GM19328 (cell line): ENCODE measurements at regions not wholly inside any gene's neighbourhood (a gene's known extent, or its start where the extent isn't known, plus 50 kb on each side); places are given as distances from the start of the nearest gene placed in this dataset.
"Not testable (repeated sequence)": the region's sequence is repeated elsewhere in the genome, so short reads cannot be mapped to it uniquely, and the experiment has no call there.

Source experiments
- ATAC-seq: cut with Tn5 transposase; IDR thresholded peaks from one replicate; pipeline ENCODE4 v1.9.1; 2021; ENCODE audit warnings: mild to moderate bottlenecking, moderate library complexity; ENCODE audit not compliant: unreplicated experiment

DNA sequence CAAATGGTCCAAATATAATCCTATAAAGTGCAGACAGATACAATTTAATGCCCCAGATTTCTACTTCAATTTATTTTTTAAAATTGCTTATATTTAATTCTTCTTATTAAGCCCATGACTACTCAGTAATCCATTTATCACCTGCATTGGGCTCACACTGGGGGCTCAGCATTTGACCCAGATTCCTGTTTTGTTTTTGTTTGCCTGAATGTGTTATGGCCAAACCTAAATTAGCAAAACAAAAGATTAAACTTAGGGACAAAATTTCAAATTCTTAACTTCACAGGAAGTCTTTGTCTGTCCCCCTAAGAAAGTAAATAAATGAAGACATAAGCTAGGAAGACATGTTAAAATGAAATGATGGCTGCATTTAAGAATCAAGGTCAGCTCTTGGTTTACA, 322.3 kb downstream of the RMST start:
- ATAC-seq, result no peak

DNA sequence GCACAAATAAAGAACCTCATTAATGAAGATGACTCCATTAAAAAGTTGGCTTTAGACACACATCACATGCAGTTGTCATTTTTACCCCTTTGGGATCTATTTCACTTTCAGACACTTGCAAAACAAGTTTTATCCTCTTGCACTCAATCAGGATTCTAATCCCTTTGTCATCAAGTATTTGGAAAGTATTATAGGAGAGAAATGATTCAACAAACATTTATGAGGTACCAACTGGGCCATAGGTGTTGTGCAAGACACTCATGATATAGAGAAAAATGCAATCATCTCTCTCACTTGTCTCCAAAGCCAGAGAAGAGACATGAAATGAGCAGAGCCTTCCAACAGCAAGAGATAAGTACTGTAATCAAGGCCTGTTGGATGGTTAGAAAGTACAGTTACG, 327.7 kb downstream of the RMST start:
- no peak for ATAC-seq

DNA sequence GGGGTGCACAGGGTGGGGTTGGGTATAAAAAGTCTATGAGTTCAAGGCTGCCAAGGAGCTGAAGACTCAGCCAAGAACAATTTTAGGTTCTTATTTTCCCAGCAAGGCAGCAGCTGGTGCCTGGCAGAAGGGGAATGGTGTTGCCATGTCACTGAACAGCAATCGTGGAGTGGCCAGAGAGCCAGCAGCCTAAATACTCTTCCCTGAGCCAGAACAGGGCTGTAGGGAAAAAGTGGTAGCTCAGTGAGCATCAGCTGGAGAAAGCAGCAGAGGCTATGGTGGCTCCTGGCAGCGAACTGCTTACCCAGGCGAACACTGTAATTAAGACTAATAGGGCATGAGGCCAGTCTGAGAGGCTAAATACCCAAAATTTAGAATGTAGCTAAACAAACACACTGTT, 334.9 kb downstream of the RMST start:
- ATAC-seq, result no peak

DNA sequence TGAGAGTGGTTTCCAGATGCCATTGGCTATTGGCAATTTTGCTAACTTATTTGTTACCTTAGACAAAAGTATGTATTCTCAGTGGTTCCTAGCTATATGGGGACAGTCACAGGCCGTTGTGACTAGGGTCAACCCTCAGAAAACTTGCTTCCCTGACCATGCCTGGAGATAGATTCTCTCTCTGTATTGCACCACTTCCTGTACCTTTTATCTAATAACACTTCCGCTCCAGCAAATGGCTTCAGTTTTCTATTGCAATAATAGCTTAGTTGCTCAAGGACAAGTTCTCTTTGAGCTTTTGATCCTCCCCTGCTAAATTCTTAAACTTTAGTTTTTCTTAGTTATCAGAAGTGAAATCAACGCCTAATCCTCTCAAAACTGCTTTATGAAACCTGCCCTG, 338.0 kb downstream of the RMST start:
- ATAC-seq, result no peak

DNA sequence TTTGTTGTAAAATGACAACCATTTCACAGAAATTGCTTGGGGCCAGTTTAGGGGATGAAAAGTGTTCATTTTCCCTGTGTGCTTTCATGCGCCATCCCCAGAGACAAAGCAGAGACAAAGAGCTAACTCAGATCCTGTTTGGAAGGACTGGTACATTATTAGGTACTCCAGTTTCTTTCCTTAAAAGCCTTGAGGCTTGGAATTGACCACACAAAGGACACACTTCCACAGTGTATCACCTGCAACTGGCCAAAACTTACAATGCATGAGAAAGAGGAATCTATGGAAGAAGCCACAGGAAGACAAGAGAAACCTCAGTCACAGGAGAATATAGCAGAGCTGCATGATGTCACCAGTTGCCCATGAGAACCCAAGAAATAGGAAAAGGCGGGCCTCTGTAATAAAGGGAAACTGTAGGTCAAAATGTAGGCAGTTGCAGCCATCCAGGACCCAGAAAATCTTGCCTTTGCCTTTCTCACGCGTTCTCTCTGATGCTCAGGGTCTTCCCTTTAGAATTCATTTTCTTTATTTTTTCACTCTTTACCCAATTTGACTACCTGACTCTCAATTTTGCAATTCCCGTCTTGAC, 339.0 kb downstream of the RMST start:
- no peak for ATAC-seq

DNA sequence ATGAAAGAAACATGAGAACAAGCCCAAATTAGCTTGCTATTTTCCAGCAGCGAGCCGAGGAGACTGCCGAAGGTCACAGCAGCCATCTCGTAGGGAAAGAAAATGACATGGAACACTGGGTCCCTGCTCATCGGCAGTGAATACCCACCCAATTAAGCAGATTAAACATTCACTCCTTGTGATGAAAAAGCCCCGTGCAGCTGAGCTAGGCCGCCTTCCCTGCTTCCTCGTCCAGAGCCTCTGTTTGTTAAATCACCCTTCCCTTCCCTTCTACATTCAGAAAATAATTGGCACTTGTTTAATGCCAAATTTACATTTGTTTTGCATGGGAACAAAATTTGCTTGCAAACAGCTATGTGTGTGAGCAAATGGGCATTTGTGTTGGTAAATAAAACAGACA, 342.5 kb downstream of the RMST start:
- no peak for ATAC-seq

DNA sequence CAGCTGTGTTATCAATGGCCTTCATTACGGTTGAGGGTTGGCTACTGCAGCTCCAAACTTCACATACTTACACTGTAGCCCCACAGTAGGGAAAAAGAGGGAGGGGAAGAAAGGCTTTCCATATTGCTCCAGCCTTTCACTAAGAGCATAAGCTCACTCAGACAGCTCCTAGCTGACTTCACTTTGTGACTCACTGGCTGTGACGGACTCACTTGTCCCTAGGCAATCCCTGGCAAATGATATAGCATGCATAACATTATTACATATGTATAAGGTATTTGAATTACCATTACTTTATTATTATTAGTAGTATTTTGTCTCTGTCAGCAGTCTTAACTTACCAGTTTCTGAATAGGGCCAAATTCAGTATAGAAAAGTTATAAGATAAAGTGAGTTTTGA, 350.7 kb downstream of the RMST start:
- no peak for ATAC-seq

DNA sequence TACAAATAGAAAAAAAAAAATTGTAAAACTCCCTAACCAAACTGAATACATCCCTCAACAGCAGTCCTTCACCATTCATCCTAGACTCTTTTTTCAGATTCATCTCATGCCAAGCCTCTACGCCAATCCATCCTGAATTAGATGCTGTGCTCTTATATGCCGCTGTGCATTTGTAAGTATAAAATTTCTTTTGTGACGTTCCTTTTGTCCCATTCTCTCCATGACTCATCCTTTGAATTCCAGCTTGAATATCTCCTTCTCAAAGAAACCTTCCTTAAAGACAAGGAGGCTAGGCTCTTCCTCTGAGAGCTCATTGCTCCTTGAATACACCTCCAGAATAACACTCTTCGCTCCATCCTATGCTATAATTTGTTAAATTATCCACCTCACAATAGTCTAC, 359.2 kb downstream of the RMST start:
- ATAC-seq, result no peak

DNA sequence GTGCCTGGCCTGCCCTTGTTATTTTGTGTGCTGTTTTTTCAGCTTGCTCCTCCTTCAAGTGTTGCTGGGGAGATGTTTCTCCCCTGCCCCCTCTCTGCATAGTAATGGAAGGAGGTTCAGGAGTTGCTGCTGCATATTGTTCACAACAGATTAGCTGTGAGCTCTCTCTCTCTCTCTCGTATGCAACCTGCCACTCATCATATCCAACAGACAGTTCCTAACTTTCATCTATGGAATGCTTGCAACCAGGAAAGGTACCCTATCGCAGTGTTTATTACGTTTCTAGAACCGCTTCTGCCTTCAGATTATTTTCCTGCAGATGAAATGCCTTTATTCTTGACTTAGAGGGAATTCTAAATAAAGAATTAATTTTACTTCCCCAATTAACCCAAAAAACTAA, 372.9 kb downstream of the RMST start:
- ATAC-seq, result no peak

DNA sequence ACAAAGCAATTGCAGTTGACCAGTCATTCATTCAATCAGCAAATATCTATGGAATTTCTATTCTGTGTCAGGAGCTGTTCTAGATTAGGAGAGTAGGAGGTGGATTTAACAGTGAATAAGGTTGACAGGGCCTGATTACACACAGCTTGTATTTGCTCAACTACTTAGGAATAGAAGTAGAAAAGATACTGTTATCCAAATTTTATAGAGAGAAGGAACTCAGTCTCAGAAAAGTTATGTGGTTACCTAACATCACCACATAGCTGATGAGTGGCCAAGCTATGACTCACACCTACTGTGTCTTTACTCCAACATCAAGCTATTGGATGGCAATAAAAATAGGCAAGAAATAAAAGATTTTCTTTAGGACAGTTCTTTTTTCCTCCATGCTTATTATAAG, 374.8 kb downstream of the RMST start:
- no peak for ATAC-seq

DNA sequence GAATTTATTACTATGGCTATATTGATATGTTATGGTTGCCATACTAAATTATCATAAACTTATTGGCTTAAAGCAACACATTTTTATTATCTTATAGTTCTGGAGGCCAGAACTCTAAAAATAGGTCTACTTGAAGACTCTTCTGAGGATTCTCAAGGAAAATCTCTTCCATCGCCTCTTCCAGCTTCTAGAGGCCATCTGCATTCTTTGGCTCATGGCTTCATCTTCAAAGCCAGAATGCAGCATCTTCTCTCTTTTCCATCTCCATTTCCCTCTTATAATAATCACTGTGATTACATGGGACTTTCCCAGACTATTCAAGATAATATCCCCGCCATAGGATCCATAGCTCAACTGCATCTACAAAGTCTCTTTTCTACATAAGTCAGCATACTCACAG, 385.4 kb downstream of the RMST start:
- no peak for ATAC-seq

DNA sequence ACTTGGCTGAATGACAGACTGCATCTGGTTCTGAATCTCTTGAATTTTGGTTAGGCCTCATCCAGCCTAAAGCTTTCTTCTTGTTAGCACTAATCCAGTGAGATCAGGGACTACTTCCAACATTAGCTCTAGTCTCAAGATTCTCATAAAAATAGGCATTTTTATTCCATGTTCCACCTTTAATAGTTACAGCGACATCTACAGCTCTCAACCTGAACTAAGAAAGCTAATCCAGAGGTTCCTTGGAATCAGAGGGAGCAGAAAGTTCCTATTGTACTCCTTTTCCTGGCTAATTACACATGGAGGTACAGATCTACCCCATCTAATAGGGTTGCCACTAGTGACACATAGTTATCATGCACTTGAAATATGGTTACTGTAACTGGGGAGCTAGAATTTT, 391.9 kb downstream of the RMST start:
- ATAC-seq, result no peak

DNA sequence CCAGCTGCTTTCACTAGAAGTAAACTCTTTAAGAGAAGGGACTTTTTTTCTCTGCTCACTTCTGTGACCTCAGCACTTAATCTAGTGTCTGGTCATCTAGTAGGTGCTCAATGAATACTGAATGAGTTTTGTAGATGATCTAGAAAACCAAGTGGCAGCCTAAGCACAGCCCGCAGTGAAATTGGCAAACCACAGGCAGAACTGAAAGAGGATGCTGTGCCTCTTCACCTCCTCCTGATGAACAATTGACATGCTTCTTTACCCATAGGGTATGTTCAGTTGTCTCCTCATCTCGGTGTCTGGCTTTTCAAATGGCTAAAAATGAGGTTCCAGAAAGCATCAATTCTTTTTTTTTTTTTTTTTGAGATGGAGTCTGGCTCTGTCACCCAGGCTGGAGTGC, 399.5 kb downstream of the RMST start:
- no peak for ATAC-seq

DNA sequence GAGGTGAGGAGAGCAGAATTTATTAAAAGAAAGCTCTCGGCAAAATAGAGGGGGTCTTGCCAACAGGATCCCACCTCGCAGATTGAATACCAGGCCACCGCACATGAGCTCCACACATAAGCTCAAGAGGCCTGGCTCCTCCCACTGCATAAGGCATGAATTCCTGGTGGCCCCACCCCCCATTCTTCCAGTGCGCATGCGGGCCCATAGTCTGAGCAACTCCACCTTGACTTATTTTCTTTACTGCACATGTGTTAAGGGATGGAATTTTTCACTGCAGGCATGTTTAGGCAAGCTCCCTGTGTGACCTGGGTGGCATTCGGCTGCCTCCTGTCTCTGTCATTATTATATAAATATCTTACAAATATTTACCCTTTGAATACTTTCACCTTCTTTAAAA, 412.5 kb downstream of the RMST start:
- ATAC-seq, result no peak

DNA sequence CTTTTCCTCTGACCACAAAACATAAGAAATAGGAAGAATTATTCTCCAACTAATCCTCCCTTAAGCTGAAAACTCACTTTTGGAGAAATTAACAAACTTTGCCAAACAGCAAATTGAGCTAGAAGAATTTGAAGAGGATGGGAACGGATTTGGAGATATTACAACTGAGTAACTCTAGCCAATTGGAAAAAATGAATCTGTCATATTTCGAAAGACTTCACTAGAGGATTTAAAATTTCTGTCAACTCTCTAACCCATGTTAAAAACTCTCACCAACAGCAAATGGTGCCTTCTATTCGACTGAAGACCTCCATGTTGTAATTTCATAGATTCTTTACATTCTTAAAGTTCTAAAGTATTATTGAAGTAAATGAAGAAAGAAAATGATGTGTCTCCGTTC, 414.2 kb downstream of the RMST start:
- no peak for ATAC-seq

DNA sequence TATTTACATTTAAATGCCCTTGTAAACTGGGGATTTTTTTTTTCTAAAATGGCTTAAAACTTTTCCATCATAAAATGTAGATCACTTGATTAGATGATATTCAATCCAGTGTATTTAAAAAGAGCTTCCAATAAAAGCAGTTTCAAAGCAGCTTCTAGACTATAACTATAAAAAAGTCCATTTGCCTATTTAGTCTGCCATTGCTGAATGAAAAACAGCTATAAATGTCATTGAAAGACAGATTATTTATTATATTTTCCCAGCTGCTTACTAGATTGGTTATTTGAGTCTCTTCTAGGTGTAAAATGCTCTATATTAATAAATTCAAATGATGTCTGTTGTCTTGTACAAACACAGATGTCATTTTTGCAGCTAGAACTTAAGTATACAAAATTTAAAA, 414.8 kb downstream of the RMST start:
- ATAC-seq, result no peak

DNA sequence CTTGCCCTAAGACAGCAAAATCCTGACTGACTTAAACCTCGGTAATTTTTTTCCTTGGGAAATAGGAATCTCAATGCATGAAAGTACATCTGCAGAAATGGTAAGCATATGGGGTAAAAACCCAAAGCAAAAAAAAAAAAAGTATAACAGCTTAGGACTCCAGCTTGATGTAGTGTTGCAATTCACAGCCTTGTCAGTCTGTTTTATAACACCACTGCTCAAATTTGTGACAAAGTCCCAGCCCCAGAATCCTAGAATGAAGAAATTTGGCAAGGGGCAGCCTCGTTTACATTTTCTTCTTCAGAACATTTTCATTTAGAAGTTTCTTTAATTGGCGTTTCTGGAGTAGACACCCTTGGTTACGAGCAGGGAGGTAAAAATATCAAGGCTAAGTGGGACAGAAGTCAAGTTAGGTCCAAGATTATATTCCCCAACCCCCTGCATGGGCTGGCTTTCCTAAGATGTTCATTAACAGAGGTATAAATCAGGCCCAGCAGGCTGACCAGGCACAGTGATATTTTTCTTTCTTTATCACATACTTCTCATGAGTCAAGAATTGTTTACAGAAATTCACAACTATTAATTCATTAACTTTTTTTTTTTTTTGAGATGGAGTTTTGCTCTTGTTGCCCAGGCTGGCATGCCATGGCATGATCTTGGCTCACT, 424.0 kb downstream of the RMST start:
- no peak for ATAC-seq

DNA sequence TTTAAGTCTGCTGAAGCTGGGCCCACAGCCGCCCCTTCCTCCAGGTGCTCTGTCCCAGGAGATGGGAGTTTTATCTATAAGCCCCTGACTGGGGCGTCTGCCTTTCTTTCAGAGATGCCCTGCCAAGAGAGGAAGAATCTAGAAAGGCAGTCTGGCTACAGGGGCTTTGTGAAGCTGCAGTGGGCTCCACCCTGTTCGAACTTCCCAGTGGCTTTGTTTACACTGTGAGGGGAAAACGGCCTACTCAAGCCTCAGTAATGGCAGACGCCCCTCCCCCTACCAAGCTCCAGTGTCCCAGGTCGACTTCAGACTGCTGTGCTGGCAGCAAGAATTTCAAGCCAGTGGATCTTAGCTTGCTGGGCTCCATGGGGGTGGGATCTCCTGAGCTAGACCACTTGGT, 435.3 kb downstream of the RMST start:
- ATAC-seq, result not testable (repeated sequence)

DNA sequence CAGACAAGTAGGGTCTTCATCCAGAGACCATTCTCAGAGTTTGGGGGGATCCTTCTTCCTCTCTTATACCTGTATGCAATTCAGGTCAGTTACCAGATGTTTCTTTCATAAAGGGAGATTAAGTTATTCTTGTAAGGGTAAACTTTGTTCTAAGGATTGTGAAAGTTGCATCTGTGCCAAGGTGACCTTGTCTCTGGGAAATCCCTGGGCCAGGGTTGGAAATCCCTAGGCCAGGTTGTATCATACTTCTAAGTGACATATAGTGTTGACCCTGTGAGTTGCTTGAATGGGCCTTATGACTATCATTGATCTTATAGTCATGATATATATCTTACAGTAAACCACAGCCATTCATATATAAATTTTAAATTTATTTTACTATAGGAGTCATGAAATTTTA, 436.9 kb downstream of the RMST start:
- no peak for ATAC-seq

DNA sequence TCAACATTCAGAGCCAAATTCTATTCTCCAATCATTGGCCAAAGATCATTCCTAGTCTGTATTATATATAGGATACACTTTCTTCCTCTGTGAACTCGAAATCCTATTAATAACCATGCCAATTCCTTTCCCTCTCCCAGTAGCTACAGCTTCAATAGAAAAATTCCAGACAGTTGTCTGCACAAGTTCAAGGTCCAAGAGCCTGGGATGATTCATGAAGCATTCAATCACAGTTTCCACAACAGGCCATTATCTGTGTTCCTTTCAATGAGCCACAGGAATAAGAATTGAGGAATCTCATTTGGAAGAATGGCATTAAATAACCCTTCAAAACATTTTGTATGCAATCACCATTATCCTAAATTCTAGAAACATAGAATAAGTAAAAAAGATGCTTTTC, 437.4 kb downstream of the RMST start:
- ATAC-seq, result no peak

DNA sequence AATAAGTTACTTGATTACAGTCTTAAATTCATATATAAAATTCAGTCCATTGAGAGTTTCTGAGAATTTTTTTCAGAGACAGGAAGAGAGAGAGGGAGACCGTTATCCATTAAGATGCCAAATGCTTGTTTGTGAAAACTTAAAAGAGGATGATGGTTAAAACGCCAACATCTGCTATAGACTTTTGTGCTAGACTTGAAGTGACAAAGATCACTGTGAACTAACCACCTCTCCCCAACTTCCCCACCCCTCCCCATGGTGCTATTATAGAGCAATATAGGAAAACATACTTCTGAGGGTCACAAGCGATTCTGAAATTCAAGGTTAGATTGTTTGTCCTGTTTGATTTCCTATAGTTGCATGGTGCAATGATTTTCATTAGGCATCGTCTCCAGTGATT, 440.8 kb downstream of the RMST start:
- no peak for ATAC-seq

DNA sequence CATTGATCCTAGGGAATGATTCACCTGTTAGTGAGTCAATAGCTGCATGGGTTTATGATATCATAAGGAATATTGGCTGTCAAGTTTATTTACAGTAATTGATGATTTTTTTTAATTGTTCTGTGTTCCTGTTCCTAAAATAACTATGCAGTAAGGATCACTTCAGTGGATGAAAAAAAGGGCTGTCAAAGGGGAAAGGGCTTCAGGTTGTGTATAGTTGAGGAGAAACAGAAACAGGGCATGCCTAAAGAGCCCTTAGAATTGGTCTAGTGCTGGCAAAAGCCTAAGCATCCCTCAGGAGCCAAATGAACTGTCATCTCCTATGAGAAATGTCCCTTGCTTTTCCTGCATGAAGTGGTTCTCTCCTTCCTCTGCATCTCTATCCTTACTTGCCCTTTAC, 444.9 kb downstream of the RMST start:
- ATAC-seq, result no peak

DNA sequence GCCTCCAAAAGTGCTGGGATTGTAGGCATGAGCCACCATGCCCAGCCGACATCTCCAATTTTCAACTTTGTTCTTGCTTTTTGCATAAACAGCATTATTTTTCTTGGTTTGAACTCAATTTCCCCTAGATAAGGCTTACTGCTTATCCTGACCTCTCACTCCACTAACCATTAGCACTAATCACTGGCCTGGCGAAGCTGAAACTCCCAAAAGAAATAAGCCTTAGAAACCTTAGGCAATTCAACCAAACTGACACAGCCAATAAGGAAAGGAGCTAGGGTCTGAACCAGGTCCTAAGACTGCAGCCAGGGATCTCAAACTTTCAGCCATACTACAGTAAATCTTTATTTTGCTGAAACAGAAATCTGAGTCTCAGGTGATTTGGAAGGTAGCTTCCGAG, 448.0 kb downstream of the RMST start:
- no peak for ATAC-seq
